Omental fat pad (tissue), 3 donors: ENCODE measurements at regions not wholly inside any gene's neighbourhood (a gene's known extent, or its start where the extent isn't known, plus 50 kb on each side); places are given as distances from the start of the nearest gene placed in this dataset.
A peak's percentile ranks its signal among the peaks of the same experiment; 100 is the strongest.

Experiments
- ATAC-seq: fragments of 150-250 bp; one replicate; pipeline ENCODE4 v1.9.1; 2016; ENCODE audit warnings: mild to moderate bottlenecking, moderate library complexity; ENCODE audit not compliant: low FRiP score
- DNase-seq: peaks from one replicate; pipeline ENCODE4 v3.0.0-alpha.2; 2019; ENCODE audit warnings: low spot score
- TF ChIP-seq, protein P1 (sequence below), 3 donors: fragments of 450-650 bp; IDR thresholded peaks; one replicate each; pipeline ENCODE4 v1.5.1; 2016 to 2017; ENCODE audit warnings: antibody characterized with exemption in 3 of 3, mild to moderate bottlenecking in 3 of 3, moderate library complexity in 2 of 3

- no peak for ATAC-seq
- TF ChIP-seq, protein P1, sequence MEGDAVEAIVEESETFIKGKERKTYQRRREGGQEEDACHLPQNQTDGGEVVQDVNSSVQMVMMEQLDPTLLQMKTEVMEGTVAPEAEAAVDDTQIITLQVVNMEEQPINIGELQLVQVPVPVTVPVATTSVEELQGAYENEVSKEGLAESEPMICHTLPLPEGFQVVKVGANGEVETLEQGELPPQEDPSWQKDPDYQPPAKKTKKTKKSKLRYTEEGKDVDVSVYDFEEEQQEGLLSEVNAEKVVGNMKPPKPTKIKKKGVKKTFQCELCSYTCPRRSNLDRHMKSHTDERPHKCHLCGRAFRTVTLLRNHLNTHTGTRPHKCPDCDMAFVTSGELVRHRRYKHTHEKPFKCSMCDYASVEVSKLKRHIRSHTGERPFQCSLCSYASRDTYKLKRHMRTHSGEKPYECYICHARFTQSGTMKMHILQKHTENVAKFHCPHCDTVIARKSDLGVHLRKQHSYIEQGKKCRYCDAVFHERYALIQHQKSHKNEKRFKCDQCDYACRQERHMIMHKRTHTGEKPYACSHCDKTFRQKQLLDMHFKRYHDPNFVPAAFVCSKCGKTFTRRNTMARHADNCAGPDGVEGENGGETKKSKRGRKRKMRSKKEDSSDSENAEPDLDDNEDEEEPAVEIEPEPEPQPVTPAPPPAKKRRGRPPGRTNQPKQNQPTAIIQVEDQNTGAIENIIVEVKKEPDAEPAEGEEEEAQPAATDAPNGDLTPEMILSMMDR (IDR thresholded peaks at IDR 0.05) = no peak
- DNase-seq = no peak
Observed at GRCh38 chr5:167638816-167639215, 652.6 kb upstream of the WWC1 start.

GRCh38 chr5:167639273-167639672 lies 652.2 kb upstream of the WWC1 start:
- TF ChIP-seq, protein P1 (IDR thresholded peaks at IDR 0.05) = no peak
- no peak for ATAC-seq
- no peak for DNase-seq

DNA sequence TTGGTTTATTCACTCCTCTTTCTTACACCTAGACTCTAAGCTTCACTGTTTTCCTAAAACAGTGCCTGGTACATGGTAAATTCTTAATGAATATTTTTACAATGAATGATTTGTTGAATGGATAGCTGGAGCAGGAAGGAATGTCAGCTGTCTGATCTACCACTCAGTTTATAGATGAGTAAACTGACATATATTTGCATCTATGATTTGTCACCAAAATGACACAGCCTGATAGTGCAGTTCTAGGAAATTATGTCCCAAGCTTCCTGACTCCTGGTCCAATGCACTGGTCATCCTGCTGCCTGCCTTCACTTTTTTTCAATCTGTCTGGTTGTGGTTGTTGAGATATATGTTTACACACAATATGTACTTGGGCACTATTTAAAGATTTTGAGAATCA lies 651.7 kb upstream of the WWC1 start:
- ATAC-seq = no peak
- TF ChIP-seq, protein P1 (IDR thresholded peaks at IDR 0.05) = no peak
- no peak for DNase-seq

- no peak for DNase-seq
- no peak for ATAC-seq
- TF ChIP-seq, protein P1 (IDR thresholded peaks at IDR 0.05) = no peak
Observed at GRCh38 chr5:167642181-167642580, 649.3 kb upstream of the WWC1 start.

- TF ChIP-seq, protein P1 (IDR thresholded peaks at IDR 0.05) = no peak
- ATAC-seq (peak; percentile 59), DNase-seq (no peak)
Observed at GRCh38 chr5:167642779-167643517, 648.5 kb upstream of the WWC1 start.

- no peak for ATAC-seq
- DNase-seq = no peak
- TF ChIP-seq, protein P1 (IDR thresholded peaks at IDR 0.05) = no peak
Observed at GRCh38 chr5:167643631-167644280, 647.7 kb upstream of the WWC1 start.

DNA sequence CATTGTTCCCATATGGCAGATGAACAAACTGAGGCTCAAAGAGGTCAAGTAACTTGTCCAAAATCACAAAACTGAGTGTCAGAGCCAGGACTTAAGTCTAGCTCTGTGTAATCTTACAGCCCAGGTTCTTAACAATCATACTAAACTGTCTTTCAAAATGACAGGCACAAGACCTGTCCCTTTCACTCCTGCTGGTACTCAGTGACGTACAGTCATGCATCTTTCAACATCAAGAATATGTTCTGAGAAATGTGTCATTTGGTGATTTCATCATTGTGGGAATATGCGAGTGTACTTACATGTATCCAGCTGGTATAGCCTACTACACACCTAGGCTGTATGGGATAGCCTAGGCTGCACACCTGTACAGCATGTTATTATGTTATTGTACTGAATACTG lies 646.8 kb upstream of the WWC1 start:
- TF ChIP-seq, protein P1 (IDR thresholded peaks at IDR 0.05) = no peak
- DNase-seq = no peak

More for the DNA sequence above, 646.8 kb upstream of the WWC1 start:
- no peak for ATAC-seq
